GM19240 (cell line): ENCODE measurements at regions not wholly inside any gene's neighbourhood (a gene's known extent, or its start where the extent isn't known, plus 50 kb on each side); places are given as distances from the start of the nearest gene placed in this dataset.
"Not testable (repeated sequence)": the region's sequence is repeated elsewhere in the genome, so short reads cannot be mapped to it uniquely, and the experiment has no call there.

Experiments used
- DNase-seq: peaks from one replicate; pipeline ENCODE4 v3.0.0; 2011; ENCODE audit warnings: low spot score; ENCODE audit not compliant: insufficient read length

DNA sequence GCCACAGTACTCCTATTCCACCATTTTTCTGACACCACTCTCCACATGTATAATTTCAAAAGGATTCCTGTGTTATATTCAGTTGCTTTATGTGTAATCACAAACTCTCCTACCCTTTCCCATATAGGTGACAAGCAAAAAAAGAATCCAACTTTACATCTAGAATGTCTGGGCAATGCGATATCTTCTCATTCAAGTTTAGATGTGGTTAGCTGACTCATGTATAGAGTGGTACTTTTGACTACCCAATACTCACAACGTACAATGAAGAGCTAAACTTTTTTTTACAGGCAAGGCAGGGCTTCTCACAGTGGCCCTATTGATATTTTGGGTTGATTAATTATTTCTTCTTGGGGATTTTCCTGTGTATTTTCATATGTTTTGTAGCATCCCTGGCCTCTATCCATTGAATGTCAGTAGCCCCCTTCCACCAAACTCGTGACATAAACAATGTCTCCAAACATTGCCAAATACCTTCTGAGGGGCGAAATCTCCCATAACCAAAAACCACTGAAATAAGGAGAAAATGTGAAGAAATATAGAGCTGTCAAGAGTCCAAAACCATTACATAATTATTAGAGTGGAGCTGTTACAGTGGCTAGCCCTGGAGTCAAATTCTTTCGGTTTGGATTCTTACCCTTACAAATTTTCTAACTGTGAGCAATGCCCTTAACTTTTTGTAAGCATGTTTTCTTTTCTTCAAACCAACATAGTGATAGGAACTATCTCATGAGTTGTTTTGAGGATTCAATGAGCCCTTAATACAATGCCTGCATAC, 342.6 kb downstream of the NSUN3 start:
- no peak for DNase-seq

DNA sequence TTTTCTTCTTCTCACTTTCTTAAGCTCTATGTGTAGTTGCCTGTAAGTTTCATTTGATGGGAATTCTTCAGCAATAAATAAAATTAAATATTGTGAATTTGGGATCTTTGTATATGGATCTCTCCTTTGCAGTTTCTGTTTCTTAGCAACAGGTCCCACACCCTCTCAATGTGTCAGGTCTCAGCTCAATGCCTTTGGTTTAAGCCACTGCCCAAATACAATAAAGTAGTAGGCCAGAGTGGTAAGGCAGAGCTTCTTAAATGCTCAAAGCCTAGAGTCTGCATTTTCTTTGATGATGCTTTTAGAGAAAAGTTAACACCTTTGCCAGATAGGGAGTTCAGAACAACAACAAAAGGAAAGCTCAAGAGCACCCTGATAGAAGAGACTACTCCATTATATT, 343.7 kb downstream of the NSUN3 start:
- DNase-seq: no peak

GRCh38 chr3:94412936-94413335, 350.1 kb downstream of the NSUN3 start:
- not testable (repeated sequence) for DNase-seq

GRCh38 chr3:94413336-94414108, 350.7 kb downstream of the NSUN3 start:
- no peak for DNase-seq

DNA sequence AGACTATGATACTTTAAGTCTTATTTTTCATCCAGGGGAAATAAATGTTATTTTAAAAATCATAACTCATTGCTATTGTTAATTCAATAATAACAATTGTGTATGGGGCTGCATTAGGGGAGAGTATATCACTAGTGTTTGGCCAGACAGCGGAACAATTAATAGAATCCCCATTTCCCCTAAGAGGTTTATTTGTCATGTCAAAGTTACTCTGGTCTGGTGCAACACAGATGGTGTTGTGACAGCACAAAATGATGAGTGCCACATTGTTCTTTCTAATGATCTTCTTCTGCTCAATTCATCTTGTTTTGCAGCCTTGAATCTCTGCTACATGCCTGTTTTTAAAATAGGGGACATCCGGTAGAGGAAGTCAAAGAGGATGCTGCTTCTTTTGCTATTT, 351.6 kb downstream of the NSUN3 start:
- no peak for DNase-seq

DNA sequence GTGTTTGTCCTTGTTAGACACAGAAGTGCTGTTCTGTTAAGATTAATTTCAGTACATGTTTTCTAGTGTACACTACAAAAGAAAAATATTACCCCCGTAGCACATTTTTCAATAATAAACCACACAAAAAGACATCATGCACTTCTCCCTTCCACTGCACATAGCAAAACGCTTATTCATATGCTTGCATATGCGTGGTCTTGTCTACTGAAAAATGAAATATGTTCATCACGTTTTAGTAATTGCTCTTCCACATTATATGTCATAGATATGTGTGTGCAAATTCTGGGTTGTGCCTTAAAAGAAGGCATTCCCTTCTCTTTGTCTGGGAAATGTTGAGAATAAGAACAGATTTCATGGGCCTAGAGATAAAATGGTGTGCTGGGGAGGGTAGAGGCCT, 353.9 kb downstream of the NSUN3 start:
- DNase-seq: no peak

DNA sequence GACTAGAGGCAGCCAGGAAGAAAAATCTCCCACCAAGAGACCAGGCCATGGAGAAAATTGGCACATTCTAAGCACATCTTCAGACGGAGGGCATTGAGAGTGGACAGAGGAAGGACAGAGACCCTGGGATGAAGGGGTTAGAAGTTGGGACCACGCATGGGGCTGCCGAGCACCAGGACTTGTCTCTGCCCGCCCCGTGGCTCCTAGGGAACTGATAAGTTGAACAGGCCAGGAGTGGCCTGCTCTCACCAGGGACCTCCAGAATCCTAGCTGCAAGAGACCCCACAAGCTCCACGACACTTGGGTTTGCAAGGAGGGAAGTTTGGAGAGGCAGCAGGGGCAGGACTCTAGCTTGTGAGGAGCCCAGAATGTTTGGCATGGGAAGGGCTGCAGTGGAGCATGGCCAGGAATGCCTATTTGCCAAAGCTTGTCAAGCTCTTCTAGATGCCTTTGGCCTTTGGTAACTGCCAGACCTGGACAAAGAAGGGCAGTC, 355.1 kb downstream of the NSUN3 start:
- DNase-seq: no peak

DNA sequence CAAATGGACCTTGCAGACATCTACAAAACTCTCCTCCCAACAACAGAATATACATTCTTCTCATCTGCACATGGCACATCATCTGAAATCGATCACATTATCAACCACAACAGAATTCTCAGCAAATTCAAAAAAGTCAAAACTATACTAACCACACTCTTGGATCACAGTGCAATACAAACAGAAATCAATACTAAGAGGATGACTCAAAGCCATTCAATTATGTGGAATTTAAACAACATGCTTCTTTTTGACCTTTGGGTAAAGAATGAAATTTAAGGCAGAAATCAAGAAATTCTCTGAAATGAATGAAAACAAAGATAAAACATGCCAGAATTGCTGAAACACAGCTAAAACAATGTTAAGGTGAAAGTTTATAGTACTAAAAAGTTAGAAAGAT, 358.1 kb downstream of the NSUN3 start:
- no peak for DNase-seq

- DNase-seq: no peak
Observed at GRCh38 chr3:94423578-94423977, 360.7 kb downstream of the NSUN3 start.

DNA sequence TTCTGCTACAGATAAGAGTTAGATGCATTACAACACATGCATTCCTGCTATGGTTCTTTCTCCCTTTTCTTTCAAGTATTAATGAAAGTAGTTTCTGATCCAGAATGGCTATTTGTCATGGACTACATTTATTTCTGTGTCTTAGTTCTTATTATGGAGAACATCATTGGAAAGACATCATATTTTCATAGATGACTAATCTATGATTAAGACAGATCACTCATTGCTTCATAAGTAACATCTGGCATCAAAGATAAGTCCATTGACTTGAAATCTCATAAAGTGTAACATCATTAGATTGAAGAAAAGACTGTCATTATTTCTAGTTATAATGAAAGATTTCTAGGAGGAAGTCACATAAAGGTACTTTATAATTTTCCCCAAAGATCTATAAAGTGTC, 366.7 kb downstream of the NSUN3 start:
- DNase-seq: no peak

GRCh38 chr3:94431876-94432570, 369.2 kb downstream of the NSUN3 start:
- no peak for DNase-seq

GRCh38 chr3:94433811-94434210, 370.9 kb downstream of the NSUN3 start:
- no peak for DNase-seq

DNA sequence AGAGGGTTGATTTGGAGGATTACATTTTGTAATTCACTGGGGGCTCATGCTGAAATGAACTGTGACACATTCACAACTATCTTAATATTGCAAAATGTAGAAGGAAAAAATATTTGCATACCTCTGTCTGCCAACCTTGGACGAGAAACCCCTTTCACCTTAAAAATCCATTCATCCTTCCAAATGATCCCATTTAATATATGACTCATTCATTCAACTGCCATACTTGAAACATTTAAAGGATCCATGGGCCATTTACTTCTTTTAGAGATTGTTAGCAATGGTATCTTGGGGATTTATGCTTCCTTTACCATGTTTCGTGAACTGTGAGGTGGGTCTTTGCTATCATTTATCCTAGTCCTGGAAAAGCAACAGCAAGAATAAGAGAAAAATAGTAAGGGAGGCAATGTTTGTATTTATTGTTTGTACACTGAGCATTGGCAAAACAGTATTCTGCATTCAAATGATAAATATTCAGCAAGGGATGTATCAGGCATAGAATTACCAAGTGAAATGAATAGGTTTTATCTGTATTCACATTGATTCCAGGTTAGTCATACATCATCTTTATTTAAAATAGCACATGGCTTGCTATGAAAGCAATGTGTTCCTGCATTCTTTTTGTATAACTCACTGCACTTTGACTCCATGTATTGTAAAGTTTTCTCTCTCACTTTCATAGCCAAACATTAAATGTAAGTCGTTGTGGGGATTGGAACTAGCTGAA, 378.1 kb downstream of the NSUN3 start:
- no peak for DNase-seq

DNA sequence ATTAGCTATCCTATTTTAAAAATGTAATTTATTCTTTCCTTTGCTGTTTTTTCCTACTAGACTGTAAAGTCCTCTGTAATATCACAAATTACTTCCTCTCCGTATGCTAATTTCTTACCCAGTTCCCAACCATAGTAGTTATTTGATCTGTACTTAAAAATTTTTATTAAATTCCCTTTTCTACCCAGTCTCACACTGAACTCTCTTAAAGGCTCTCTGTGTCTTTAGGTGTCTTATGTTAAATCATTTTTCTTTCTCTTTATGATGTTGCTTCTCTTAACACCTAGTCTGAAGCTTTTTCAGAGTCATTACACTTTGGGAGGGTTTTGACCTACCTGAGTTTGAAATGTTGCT, 378.6 kb downstream of the NSUN3 start:
- no peak for DNase-seq

- DNase-seq: no peak
Observed at GRCh38 chr3:94453864-94454263, 391.0 kb downstream of the NSUN3 start.

DNA sequence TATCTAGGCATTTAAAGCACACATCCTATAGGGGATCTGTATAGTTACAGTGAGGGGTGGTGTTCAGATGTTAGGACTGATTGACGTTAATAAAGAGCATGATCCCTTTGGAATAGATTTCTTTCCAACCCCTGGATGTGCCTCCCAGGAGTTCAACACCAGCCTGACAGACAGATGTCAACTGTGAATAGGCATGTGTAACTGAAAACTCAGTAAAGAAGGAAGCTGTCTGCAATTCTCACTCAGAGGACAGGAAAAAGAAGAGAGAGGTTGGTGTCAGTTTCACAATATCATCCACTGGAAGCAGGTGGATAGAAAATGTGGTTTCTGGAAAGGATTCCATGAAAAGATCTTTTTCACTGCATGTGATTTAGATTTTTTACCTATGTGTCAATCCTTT, 396.3 kb downstream of the NSUN3 start:
- no peak for DNase-seq

DNA sequence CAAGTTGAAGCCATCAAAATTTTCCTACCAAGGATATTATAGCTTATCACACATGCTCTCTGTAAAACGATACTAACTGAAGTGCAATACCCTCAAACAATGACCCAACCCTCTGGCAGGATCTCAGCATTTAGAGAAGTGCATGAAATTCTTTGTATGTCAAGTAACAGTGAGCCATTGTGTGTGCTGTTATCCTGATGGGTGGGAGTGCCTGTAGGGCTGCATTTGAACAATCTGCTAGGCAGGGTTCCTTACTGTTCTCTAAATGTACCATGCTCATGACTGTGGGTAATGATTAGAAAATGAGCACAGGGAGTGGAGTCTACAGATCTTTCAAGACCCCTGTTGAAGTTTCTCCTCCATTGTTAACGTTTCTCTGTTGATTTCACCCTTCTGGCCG, 398.1 kb downstream of the NSUN3 start:
- DNase-seq: no peak

GRCh38 chr3:94462931-94463330, 400.1 kb downstream of the NSUN3 start:
- DNase-seq: no peak

DNA sequence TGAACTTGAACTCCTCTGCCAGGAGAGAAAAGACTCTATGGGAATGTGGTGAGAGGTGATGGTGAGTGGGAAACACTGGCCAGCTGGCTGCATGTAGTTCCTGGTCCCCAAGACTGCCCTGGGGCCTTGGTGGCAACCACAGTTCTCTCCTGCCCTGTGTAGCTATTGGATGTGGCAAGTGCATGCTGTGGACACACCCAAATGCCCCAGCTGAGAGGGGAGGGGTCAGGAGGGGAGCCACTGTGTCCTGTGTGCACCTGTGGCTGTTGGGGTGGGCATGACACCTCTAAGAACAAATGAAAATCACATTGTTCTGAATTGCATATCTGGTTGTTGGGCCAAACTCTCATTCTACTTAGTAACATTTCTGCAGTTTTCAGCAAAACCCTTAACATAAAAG, 409.6 kb downstream of the NSUN3 start:
- no peak for DNase-seq

GRCh38 chr3:94481226-94481898, 418.5 kb downstream of the NSUN3 start:
- DNase-seq: no peak

GRCh38 chr3:94482686-94483085, 419.8 kb downstream of the NSUN3 start:
- DNase-seq: no peak
